ENCODE measurements at regions not wholly inside any gene's neighbourhood (a gene's known extent, or its start where the extent isn't known, plus 50 kb on each side); places are given as distances from the start of the nearest gene placed in this dataset.
"Not testable (repeated sequence)": the region's sequence is repeated elsewhere in the genome, so short reads cannot be mapped to it uniquely, and the experiment has no call there.

GRCh38 chr1:233435622-233436021, 108.1 kb downstream of the MAP3K21 start:
- no peak for DNase-seq

- DNase-seq = no peak
Observed at GRCh38 chr1:233439721-233440120, 112.2 kb downstream of the MAP3K21 start.

GRCh38 chr1:233440951-233441401, 113.5 kb downstream of the MAP3K21 start:
- peak; percentile 36 to 75 (median 57) for DNase-seq

GRCh38 chr1:233442026-233442780, 114.7 kb downstream of the MAP3K21 start:
- DNase-seq = no peak

- no peak for DNase-seq
Observed at GRCh38 chr1:233443040-233443760, 115.7 kb downstream of the MAP3K21 start.

GRCh38 chr1:233444484-233444883, 117.0 kb downstream of the MAP3K21 start:
- no peak for DNase-seq

- no peak for DNase-seq
Observed at GRCh38 chr1:233445737-233446136, 118.2 kb downstream of the MAP3K21 start.

GRCh38 chr1:233446935-233447334, 119.4 kb downstream of the MAP3K21 start:
- no peak for DNase-seq

GRCh38 chr1:233448109-233448689, 120.7 kb downstream of the MAP3K21 start:
- DNase-seq = no peak

- DNase-seq = no peak
Observed at GRCh38 chr1:233452724-233453123, 125.2 kb downstream of the MAP3K21 start.

- no peak for DNase-seq
Observed at GRCh38 chr1:233453433-233454200, 126.1 kb downstream of the MAP3K21 start.

GRCh38 chr1:233459470-233459945, 132.0 kb downstream of the MAP3K21 start:
- DNase-seq = no peak

- DNase-seq = no peak
Observed at GRCh38 chr1:233459968-233460367, 132.4 kb downstream of the MAP3K21 start.

- DNase-seq = no peak
Observed at GRCh38 chr1:233460692-233461091, 133.2 kb downstream of the MAP3K21 start.

- DNase-seq = no peak
Observed at GRCh38 chr1:233461847-233462246, 134.3 kb downstream of the MAP3K21 start.

GRCh38 chr1:233463333-233463732, 135.8 kb downstream of the MAP3K21 start:
- DNase-seq = no peak

- no peak for DNase-seq
Observed at GRCh38 chr1:233465745-233466343, 138.3 kb downstream of the MAP3K21 start.

GRCh38 chr1:233470741-233471499, 143.0 kb upstream of the KCNK1 start:
- no peak for DNase-seq

- DNase-seq = not testable (repeated sequence)
Observed at GRCh38 chr1:233471851-233472250, 142.1 kb upstream of the KCNK1 start.

- not testable (repeated sequence) for DNase-seq
Observed at GRCh38 chr1:233472796-233473195, 141.1 kb upstream of the KCNK1 start.

GRCh38 chr1:233473549-233474204, 140.2 kb upstream of the KCNK1 start:
- DNase-seq = no peak
